ENCODE measurements at regions not wholly inside any gene's neighbourhood (a gene's known extent, or its start where the extent isn't known, plus 50 kb on each side); places are given as distances from the start of the nearest gene placed in this dataset.

DNA sequence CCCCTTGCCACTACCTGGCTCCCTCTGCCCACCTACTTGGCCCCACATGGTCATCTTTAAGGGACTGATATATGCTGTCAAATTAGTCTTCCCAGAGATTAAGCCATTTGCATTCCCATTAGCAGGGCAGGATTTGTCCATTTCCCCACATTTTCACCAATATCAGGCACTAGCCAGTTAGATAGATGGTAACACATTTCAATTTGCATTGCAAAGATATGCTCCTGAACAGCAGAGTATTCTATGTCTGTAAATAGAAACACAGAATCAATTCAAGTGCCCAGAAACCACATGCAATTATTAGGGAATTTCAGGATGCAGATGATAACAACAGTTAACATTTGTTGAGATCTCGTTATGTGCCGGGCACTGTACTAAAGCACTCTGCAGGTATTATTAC, 92.6 kb upstream of the IL12B start:
- DNase-seq (ENCODE audit: low read depth) = no peak

DNA sequence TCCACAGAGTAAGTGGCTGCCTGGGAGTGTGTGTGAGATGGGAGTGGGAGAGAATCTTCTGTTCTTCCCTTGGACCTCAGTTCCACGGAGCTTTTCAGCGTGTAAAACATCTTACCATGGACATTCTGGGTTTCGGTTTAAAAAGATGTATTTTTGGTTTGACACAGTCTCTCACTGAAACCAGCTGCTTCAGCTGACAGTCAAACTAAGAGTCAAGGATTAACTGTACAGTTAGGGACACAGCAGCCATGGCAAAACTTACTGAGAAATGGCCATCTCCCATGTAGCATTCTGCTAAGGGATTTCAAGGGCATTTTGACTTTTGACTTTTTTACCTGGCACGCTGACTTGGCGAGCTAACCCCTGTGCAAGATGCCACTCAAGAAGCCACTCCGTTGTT, 93.8 kb upstream of the IL12B start:
- no peak for DNase-seq (ENCODE audit: low read depth)

DNA sequence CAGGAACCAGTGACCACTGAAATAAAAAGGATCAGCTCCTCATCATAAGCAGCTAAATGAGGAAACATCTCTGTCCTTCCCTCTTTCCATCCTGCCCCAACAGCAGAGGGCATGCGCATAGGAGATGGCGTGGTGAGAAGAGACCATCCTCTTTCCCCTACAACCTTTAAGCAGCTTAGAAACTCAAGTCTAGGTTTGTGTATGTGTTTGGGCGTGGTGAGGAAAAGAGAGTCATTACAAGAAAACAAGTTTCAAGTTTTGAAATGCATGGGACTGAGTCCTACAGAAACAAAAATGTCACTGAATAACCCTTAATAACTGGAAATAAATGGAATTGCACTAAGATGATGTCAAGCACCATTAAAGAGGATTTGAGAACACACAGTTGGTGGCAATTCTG, 96.4 kb upstream of the IL12B start:
- no peak for DNase-seq (ENCODE audit: low read depth)

DNA sequence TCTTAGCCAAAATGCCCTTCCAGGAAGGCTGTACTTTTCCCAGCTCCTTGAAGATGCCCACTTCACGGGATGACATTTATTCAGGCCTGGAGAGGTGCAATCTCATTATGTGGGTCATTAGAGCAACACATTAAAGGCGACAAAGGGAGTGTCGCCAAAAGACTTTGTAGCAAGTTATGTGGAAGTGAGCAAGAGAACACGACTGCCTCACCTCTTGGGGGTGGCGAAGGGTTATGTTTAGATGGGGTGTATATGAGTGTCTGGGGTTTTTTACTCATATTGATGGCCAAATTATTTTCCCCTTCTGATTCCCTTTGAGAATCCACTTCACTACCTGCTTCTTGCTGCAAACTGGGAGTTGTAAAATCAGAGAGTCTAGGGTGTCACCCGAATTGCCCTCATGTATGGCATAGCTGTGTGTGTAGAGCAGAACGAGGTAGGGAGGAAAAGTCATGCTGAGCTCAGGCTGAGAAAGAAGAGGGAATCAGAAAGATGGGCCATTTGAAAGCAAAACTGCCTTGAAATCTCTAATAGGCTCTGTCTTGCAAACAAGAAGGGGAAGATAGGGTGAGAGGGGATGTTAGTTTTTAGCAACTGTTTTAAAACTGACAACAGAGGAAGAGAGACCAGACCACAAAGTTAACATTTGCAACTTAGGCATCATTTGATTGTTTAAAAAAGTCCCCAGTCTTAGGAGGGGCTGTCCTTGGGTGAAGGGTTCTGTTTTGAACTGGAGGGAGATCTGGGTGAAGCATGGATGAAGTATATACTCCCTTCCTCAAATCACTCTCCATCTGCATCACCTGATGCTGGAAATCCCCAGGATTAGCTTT, 97.1 kb upstream of the IL12B start:
- DNase-seq (ENCODE audit: low read depth) = no peak

DNA sequence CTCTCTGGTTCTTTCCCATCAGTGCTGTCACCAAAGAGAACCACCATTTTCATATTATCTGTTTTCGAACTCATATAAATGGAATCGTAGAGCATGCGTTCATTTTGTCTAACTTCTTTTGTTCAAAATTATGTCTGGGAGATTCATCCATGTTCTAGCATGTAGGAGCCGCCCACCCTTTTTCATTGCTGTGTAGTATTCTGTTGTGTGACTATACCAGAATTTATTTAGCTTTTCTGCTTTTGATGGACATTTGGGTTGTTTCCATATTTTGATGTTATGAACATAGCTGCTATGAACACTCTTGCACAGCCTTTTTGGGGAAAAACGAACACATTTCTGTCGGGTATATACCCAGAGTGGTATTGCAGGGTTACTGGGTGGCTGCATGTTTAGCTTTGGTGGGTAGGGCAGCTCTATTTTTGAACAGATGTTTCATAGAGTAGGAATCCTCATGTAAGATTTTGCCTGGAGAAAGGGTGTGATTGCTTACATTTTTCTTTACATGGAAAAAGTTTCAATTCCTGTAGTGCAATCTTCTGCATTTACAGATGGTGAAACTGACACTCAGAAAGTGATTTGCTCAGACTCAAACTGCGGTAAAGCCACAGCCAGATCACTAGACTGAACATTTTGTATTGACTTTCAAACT, 100.2 kb upstream of the IL12B start:
- peak; percentile 15 for DNase-seq (ENCODE audit: low read depth)

DNA sequence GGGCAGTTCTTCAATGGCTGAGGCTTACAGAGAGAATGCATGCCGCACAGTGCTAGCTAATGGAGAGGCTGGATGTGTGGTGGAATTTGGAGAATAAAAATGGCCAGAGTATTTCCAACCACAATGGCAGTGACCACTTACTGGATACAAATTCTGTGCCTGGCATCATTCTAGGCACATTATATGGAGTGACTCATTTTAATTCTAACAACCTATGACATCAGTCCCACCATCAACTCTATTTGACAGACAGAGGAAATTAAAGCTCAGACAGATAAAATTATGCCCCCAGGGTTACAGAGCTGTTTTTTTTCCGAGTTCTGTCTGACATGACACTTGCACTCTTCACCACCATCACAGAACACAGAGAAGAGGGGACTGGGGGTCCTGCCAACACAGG, 105.6 kb upstream of the IL12B start:
- DNase-seq (ENCODE audit: low read depth) = no peak

DNA sequence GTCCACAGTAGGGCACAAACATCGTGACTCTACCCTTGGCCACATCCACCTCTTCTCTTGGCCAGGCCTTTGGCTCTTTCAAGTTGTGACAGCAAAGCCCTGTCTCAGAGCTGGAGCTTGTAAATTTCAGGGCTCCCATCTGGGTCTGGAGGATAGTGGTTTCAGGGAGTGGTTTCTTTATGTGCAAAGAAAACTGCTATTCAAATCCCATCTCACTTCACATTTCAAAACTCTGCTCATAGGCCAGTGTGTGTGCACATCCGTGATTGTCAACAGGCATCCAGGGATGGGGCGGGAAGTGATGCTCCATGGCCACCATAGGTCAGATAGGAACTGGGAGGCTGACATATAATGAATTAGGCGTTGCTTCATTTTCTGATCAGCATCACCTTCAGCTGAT, 107.8 kb upstream of the IL12B start:
- no peak for DNase-seq (ENCODE audit: low read depth)

DNA sequence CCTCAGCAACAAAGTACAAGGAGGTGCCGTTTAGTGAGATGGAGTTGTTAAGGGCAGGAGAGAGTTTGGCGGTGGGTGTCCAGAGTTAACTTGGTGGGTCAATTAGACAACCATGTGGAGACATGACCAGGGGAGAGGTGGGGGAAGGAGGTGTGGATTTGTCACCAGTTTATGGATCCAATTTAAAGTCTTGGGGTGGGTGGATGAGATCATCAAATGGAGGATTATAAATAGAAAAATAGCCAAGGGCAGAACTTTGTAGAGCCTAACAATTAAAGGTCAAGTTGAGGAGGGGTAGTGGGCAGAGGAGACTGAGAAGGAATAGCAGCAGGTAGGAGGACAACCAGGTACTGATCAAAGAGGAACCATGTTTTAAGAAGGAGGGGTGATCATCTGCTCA, 108.7 kb upstream of the IL12B start:
- no peak for DNase-seq (ENCODE audit: low read depth)

DNA sequence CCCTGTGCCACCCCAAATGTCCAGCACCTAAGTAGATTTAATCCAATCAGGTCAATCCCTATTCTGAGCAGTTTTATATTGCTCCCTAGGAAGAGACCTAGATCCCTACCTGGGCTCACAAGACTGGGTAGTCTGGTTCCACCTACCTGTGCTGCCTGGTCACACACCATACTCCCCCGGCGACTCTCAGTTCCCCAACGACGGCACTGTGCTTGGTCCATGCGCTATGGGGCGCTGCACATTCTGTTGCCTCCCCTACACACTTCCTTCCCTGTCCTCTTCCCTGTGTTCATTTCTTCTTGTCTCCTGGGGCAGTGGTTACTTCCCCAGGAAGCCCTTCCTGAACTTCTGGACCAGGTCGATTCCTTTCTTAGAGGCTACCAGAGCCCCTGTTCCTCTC, 109.9 kb upstream of the IL12B start:
- DNase-seq (ENCODE audit: low read depth) = no peak

DNA sequence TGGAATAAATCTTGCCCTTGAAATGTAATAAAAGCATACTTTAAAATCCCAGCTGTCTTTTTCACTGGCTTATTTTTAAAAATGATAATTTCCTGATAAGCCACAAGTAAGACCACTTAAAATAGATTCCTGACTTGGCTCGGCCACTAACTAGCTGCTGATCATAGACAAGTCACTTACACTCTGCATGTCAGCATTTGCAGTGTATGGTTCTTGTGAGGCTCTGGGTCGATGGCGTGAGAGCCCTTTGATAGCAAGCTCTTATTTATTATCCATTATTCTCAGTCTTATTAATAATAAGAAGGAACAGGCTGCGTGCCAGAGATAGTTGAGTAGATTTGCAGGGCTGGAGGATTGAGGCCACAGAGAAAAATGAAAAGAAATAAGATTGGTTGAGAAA, 110.7 kb upstream of the IL12B start:
- DNase-seq (ENCODE audit: low read depth) = no peak

DNA sequence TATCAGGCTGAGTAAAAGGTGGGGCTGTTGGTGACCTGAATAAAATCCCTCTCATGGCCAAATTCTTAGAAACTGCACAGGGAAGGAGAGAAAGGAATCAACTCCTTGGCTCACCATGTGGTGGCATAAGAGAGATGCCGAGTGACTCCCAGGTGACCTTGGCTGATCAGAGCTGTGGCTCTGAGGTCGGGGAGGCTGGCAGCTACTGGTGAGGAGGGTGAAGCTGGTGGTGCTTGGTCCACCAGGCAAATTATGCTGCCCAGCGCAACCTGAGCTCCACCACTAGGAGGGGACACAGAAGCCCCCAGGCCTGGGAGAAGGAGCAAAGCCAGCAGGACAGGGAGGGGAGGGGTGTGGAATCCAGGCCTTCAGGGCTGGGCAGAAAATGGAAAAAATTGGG, 111.2 kb upstream of the IL12B start:
- DNase-seq (ENCODE audit: low read depth) = peak; percentile 22

DNA sequence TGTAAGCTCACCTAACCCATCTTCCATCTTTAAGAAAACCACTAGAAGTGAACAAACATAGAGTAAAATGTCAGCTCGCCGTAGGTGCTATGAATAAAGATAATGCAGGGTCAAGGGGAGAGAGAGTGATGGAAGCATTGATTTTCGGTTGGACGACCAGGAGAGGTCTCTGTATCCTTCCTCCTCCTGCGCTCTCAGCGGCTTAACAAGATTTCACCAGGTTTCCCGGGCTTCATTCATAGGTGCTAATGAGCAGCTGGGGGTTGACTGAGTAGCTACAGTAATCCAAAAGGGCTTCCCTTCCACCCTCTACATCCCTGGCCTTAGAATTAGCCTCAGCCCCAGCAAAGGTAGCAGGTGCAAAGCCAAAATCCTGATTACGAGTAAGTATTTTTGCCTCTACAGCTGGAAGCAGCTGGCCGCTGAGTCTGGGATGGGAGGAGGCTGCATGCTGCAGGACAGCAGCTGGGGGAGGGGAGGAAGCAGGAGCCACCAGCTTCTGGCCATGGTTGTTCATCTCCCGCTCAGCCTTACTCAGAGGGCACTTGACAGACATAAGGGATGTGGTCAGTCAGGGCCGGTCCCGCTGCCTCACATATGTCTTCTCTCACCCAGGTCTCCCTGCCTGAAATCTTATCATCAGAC, 112.0 kb upstream of the IL12B start:
- DNase-seq (ENCODE audit: low read depth) = peak; percentile 29

DNA sequence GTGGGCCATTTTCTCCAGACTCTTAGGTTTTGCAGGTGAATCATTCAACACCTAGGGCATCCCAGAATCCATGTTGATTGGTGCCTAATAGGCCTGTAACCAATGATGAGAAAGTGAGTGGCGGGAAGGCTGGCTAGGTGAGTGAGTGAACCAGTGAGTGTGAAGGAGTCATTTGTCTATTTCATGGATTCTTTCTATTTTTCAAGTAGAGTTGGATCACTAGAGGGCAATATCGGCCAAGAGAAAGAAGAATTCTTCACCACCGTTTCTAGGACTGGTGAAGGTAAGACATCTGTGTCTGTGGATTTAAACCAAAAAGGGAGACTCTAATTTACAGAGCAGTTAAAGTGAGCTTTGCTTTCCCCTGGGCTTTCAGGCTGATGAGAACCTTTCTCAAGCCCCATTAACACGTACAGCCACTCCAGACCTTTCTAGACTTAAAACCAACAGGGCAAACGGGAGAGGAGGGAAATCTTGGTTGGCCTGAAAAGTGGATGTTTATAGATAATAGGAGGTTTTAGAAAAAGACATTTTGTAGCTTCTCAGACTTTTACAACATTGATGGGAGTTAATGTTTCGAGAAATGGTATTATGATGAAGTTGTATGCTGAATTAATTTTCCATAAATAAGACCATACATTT, 114.3 kb upstream of the IL12B start:
- peak; percentile 76 for DNase-seq (ENCODE audit: low read depth)

DNA sequence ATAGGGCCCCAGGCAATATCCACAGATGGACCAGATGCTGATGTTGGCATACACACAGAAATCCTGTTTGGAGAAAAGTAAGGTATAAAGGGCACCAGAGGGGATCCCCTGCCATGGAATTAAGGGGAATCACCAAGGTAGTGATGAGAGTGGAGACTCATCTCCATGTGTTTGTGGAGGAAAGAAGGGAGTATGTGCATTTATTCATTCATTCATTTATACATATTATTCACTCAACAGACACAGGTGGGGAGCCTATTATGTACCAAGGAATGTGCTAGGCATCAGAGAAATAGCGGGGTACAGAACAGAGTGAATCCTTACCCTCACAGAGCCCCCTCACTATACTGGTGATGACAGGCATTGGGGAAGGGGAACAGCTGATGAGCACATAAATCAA, 116.8 kb upstream of the IL12B start:
- DNase-seq (ENCODE audit: low read depth) = no peak

DNA sequence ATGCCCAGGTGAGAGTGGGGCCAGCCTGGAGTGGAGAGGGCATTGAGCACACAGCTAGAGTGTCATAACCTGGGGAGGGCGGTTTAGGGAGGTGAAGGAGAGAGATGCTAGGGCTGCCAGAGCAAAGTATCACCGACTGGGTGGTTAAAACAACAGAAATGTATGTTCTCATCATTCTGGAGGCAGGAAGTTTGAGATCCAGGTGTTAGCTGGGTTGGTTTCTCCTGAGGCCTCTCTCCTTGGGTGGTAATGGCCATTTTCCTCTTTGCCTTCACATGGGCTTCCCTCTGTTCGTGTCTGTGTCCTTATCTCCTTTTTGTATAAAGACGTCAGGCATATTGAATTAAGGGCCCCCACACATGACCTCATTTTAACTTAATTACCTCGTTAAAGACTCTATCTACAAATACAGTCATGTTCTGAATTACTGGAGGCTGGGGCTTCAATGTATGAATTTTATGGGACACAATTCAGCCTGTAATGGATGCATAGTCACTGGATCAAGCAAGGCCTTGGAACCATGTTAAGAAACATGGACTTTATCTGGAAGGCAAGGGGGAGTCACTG, 118.6 kb upstream of the IL12B start:
- DNase-seq (ENCODE audit: low read depth) = no peak

DNA sequence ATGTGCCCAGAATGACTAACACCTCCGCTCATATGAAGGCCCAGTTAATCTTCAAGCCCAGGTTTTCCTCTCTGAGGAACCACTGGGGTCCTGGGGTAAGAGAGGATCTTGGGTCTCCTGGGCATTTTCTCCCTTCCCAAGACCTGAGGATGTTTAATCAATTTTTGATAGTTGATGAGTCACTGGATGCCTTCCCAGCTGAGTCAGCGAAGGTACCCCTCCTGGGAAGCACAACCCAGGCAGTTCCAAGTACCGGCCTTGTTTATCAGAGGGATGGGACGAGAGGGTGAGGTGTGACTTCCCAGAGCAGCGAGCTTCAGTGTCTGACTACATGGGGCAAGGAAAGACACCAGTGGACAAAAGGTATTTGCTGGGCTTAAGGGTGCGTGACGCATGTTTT, 119.6 kb upstream of the IL12B start:
- DNase-seq (ENCODE audit: low read depth) = peak; percentile 24

DNA sequence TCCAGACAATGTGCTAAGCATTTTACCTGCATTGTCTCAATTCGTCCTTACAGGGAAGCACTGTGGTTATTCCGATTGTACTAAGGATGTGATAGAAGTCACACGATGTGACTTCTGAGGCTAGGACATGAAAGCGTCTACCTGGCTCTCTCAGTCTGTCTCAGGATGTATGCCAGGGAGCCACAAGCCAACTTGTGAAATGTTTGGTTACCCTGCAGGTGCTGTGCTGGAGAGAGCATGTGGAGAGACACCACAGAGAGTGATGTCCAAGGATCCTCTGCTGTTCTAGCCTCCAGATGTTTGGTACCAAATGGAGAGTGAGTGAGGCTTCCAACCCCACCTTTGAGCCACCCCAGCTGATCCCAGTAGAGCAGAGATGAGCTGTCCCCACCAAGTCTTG, 120.1 kb upstream of the IL12B start:
- DNase-seq (ENCODE audit: low read depth) = no peak

DNA sequence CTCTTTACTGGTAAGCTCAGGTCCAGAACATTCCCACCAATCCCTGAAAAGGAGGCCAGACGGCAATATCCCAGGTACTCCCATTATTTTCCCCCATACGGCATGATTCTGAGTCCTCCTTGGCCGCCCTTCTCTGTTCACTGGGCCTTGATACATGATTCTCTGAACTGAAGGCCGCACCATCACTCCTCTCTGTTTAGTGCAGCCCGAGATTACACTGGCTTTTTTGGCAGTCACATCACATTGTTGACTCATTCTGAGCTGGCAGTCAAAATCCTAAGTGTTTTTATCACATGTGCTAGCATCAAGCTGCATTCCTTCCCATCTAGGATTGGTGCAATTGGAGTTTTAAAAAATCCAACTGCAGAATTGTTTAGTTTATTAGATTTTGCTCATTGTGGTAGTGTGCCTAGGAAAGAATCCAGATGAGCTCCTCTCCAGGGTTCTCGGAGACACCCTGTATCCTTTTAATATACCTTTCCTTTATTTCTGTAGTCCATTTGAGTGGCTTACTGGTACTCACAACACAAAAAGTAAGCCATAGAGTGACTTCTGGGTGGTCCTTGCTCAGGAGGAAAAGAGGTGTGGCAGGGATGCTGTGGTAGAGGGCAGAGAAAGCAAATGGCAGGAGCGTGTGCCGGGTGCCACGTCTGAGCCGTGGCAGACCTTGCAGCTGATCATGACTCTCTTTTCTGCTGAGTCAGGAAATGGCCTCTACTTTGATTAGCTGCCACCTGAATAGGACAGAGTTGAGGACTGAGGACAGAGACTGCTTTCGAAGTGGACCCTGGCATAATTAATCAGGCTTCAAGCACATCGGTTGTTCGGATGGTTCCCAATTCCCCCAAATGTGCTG, 121.1 kb upstream of the IL12B start:
- DNase-seq (ENCODE audit: low read depth) = peak; percentile 97

DNA sequence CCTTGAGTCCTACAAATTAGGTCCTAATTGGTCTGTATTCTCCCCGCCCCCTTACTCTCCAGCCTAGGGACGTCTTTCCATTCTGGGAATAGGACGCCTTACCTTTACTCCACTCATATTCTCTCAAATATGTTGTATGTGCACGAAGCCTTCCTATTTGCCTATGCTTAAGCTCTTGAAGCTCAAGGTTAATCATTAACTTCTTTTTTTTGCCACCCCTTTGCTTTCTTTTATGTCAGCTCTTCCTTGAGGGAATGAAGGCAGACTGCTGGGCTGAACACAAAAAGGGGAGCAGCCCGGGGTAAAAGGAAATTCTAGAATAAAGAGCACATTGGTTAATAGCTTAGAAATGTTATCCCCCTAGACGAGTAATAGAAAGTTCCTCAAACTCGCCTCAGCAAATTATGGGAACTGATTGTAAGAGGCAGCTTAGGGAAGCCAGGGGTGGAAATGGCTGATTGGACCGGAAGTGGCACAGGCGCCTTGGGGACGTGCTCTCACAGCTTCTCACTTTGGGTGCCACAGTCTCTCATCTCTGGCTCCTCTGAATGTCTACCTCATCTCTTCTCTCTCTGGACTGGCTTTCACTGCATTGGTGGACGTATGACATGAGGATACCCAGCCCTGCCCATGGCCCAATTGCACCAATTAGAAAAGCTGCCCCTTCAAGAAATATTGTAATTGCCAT, 122.3 kb upstream of the IL12B start:
- no peak for DNase-seq (ENCODE audit: low read depth)

DNA sequence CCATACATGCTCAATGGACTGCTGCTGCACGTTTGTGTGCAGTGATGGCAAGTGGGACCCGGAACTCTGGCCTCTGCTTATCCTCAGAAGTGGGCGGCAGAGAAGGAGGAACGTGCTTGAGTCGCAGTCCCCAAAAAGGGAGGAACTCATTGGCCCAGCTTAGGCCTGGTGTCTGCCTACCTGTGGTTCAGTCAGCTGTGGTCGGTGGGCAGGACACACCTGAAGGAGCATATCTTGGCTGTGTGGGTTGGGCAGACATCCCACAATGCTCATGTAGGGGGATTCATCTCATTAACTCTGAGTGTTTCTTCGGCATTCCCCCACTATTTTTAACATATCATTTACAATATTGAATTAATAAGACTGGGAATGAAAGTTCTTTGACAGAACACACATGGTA, 122.9 kb upstream of the IL12B start:
- no peak for DNase-seq (ENCODE audit: low read depth)

DNA sequence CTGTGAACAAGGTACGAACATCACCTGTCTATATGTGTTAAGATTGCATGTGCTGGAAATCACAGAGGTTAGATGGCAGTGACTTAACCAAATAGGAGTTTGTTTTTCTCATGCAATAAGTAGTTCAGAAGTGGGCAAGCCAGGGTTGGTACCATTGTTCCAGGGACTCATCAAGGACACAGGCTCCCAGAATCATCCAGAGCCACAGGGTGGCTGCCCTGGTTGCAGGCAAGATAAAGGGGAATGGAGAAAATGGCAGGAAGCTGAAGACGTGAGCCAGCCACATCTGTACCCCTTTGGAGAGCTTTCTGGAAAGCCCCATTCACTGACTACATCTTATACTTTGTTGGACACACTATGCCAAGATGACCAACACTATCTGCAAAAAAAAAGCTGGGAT, 126.0 kb upstream of the IL12B start:
- DNase-seq (ENCODE audit: low read depth) = no peak
